SK-N-SH (cell line): ENCODE measurements at regions not wholly inside any gene's neighbourhood (a gene's known extent, or its start where the extent isn't known, plus 50 kb on each side); places are given as distances from the start of the nearest gene placed in this dataset.
A peak's percentile ranks its signal among the peaks of the same experiment; 100 is the strongest.

Experiments used
- CTCF ChIP-seq: fragments of 200-600 bp; sonication (generic); IDR thresholded peaks from 2 replicates; pipeline ENCODE4 v1.6.1; 2017; ENCODE audit warnings: antibody characterized with exemption, mild to moderate bottlenecking, moderate library complexity
- IRF3 ChIP-seq: fragments of 150-350 bp; IDR thresholded peaks from 2 replicates; pipeline ENCODE4 v1.6.1; 2016; ENCODE audit warnings: mild to moderate bottlenecking, low read depth, low read length
- PBX3 ChIP-seq: IDR thresholded peaks from 2 replicates; pipeline ENCODE4; 2012
- TAF1 ChIP-seq: IDR thresholded peaks from 2 replicates; pipeline ENCODE4 v1.6.1; 2012; ENCODE audit warnings: low read depth, mild to moderate bottlenecking, low read length, moderate library complexity, borderline replicate concordance
- TCF12 ChIP-seq: IDR thresholded peaks from 2 replicates; pipeline ENCODE4 v1.4.0; 2012

GRCh38 chr18:22846088-22846683 is 86.9 kb upstream of the RBBP8 start:
- TF ChIP-seq CTCF (peak; percentile 58), IRF3 (no peak), TCF12 (no peak), PBX3 (no peak), TAF1 (no peak)
